Stimulated activated CD4-positive, alpha-beta T cell treated with anti-CD3 and anti-CD28 coated beads, Interleukin-1b, Interleukin-23, amount 100 ng/mL, for 48 hours (primary cell): ENCODE measurements at regions not wholly inside any gene's neighbourhood (a gene's known extent, or its start where the extent isn't known, plus 50 kb on each side); places are given as distances from the start of the nearest gene placed in this dataset.

Experiments used
- DNase-seq: peaks from one replicate; pipeline ENCODE4 v3.0.0-alpha.2; 2020

GRCh38 chr4:167711517-167711916 is 380.8 kb upstream of the ANXA10 start:
- no peak for DNase-seq

GRCh38 chr4:167713756-167714155 is 378.6 kb upstream of the ANXA10 start:
- DNase-seq, result no peak

GRCh38 chr4:167715176-167715575 is 377.2 kb upstream of the ANXA10 start:
- no peak for DNase-seq

GRCh38 chr4:167717495-167717894 is 374.8 kb upstream of the ANXA10 start:
- no peak for DNase-seq

GRCh38 chr4:167721617-167722486 is 370.5 kb upstream of the ANXA10 start:
- no peak for DNase-seq

- no peak for DNase-seq
Measured at GRCh38 chr4:167722487-167722808, 369.9 kb upstream of the ANXA10 start.

GRCh38 chr4:167724941-167725340 is 367.4 kb upstream of the ANXA10 start:
- no peak for DNase-seq

- DNase-seq, result no peak
Measured at GRCh38 chr4:167730769-167731168, 361.6 kb upstream of the ANXA10 start.

GRCh38 chr4:167745024-167745687 is 347.2 kb upstream of the ANXA10 start:
- DNase-seq, result no peak

GRCh38 chr4:167767281-167767680 is 325.1 kb upstream of the ANXA10 start:
- DNase-seq, result no peak

GRCh38 chr4:167774646-167775045 is 317.7 kb upstream of the ANXA10 start:
- DNase-seq, result no peak

GRCh38 chr4:167775375-167775774 is 317.0 kb upstream of the ANXA10 start:
- DNase-seq, result no peak

GRCh38 chr4:167779280-167779679 is 313.1 kb upstream of the ANXA10 start:
- DNase-seq, result no peak

GRCh38 chr4:167779864-167780263 is 312.5 kb upstream of the ANXA10 start:
- DNase-seq, result no peak

GRCh38 chr4:167784826-167785225 is 307.5 kb upstream of the ANXA10 start:
- DNase-seq, result no peak

GRCh38 chr4:167785523-167785922 is 306.8 kb upstream of the ANXA10 start:
- no peak for DNase-seq

- DNase-seq, result no peak
Measured at GRCh38 chr4:167786504-167786903, 305.8 kb upstream of the ANXA10 start.

- no peak for DNase-seq
Measured at GRCh38 chr4:167787231-167787630, 305.1 kb upstream of the ANXA10 start.

GRCh38 chr4:167802463-167803212 is 289.7 kb upstream of the ANXA10 start:
- no peak for DNase-seq

GRCh38 chr4:167811958-167812357 is 280.4 kb upstream of the ANXA10 start:
- no peak for DNase-seq

GRCh38 chr4:167826281-167826680 is 266.1 kb upstream of the ANXA10 start:
- no peak for DNase-seq

GRCh38 chr4:167831855-167832254 is 260.5 kb upstream of the ANXA10 start:
- no peak for DNase-seq

GRCh38 chr4:167838686-167839085 is 253.7 kb upstream of the ANXA10 start:
- no peak for DNase-seq

- no peak for DNase-seq
Measured at GRCh38 chr4:167842487-167842886, 249.8 kb upstream of the ANXA10 start.
